HG02973 (cell line): ENCODE measurements at regions not wholly inside any gene's neighbourhood (a gene's known extent, or its start where the extent isn't known, plus 50 kb on each side); places are given as distances from the start of the nearest gene placed in this dataset.
A peak's percentile ranks its signal among the peaks of the same experiment; 100 is the strongest.

Experiments used
- ATAC-seq: cut with Tn5 transposase; IDR thresholded peaks from one replicate; pipeline ENCODE4 v1.9.1; 2021; ENCODE audit warnings: moderate library complexity; ENCODE audit not compliant: unreplicated experiment

GRCh38 chr5:93886917-93887361 lies 145.5 kb upstream of the POU5F2 start:
- no peak for ATAC-seq

GRCh38 chr5:93886098-93886806 lies 144.9 kb upstream of the POU5F2 start:
- no peak for ATAC-seq

- no peak for ATAC-seq
Observed at GRCh38 chr5:93884254-93884653, 142.9 kb upstream of the POU5F2 start.

GRCh38 chr5:93883459-93883858 lies 142.1 kb upstream of the POU5F2 start:
- ATAC-seq, result no peak

- no peak for ATAC-seq
Observed at GRCh38 chr5:93875693-93876092, 134.3 kb upstream of the POU5F2 start.

GRCh38 chr5:93874491-93874890 lies 133.1 kb upstream of the POU5F2 start:
- peak; percentile 58 for ATAC-seq

- peak; percentile 87 for ATAC-seq
Observed at GRCh38 chr5:93874080-93874479, 132.7 kb upstream of the POU5F2 start.

- ATAC-seq, result no peak
Observed at GRCh38 chr5:93873211-93873736, 131.9 kb upstream of the POU5F2 start.

GRCh38 chr5:93870649-93871048 lies 129.2 kb upstream of the POU5F2 start:
- ATAC-seq, result no peak

- ATAC-seq, result no peak
Observed at GRCh38 chr5:93868851-93869250, 127.5 kb upstream of the POU5F2 start.

GRCh38 chr5:93850311-93850710 lies 108.9 kb upstream of the POU5F2 start:
- ATAC-seq, result no peak

GRCh38 chr5:93845376-93845775 lies 104.0 kb upstream of the POU5F2 start:
- ATAC-seq, result no peak

- ATAC-seq, result no peak
Observed at GRCh38 chr5:93831449-93831848, 90.0 kb upstream of the POU5F2 start.

GRCh38 chr5:93830893-93831292 lies 89.5 kb upstream of the POU5F2 start:
- no peak for ATAC-seq

GRCh38 chr5:93829346-93829745 lies 87.9 kb upstream of the POU5F2 start:
- no peak for ATAC-seq

GRCh38 chr5:93821891-93822415 lies 80.6 kb upstream of the POU5F2 start:
- no peak for ATAC-seq

GRCh38 chr5:93819668-93820067 lies 78.3 kb upstream of the POU5F2 start:
- ATAC-seq, result no peak

GRCh38 chr5:93810780-93811179 lies 69.4 kb upstream of the POU5F2 start:
- ATAC-seq, result no peak

GRCh38 chr5:93809430-93809829 lies 68.0 kb upstream of the POU5F2 start:
- ATAC-seq, result no peak

GRCh38 chr5:93807846-93808245 lies 66.4 kb upstream of the POU5F2 start:
- no peak for ATAC-seq

- ATAC-seq, result no peak
Observed at GRCh38 chr5:93805616-93806379, 64.4 kb upstream of the POU5F2 start.
